ENCODE measurements at regions not wholly inside any gene's neighbourhood (a gene's known extent, or its start where the extent isn't known, plus 50 kb on each side); places are given as distances from the start of the nearest gene placed in this dataset.

- TF ChIP-seq, protein P1, sequence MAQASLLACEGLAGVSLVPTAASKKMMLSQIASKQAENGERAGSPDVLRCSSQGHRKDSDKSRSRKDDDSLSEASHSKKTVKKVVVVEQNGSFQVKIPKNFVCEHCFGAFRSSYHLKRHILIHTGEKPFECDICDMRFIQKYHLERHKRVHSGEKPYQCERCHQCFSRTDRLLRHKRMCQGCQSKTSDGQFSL (CRISPR knock-in tag; IDR thresholded peaks at IDR 0.05) = no peak
- TF ChIP-seq CC2D1A (CRISPR knock-in tag; IDR thresholded peaks at IDR 0.05) = no peak
- TF ChIP-seq XRCC5 (optimal IDR thresholded peaks at IDR 0.05; ENCODE audit: low read length) = no peak
- TF ChIP-seq ZNF232 (CRISPR knock-in tag; IDR thresholded peaks at IDR 0.05; ENCODE audit: borderline replicate concordance) = no peak
- TF ChIP-seq, protein P2, sequence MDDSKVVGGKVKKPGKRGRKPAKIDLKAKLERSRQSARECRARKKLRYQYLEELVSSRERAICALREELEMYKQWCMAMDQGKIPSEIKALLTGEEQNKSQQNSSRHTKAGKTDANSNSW (CRISPR knock-in tag; IDR thresholded peaks at IDR 0.05; ENCODE audit: borderline replicate concordance) = no peak
- TF ChIP-seq, protein P3, sequence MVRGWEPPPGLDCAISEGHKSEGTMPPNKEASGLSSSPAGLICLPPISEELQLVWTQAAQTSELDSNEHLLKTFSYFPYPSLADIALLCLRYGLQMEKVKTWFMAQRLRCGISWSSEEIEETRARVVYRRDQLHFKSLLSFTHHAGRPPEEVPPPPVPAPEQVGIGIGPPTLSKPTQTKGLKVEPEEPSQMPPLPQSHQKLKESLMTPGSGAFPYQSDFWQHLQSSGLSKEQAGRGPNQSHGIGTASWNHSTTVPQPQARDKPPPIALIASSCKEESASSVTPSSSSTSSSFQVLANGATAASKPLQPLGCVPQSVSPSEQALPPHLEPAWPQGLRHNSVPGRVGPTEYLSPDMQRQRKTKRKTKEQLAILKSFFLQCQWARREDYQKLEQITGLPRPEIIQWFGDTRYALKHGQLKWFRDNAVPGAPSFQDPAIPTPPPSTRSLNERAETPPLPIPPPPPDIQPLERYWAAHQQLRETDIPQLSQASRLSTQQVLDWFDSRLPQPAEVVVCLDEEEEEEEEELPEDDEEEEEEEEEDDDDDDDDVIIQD (CRISPR knock-in tag; IDR thresholded peaks at IDR 0.05; ENCODE audit: low read depth) = no peak
- TF ChIP-seq, protein P4, sequence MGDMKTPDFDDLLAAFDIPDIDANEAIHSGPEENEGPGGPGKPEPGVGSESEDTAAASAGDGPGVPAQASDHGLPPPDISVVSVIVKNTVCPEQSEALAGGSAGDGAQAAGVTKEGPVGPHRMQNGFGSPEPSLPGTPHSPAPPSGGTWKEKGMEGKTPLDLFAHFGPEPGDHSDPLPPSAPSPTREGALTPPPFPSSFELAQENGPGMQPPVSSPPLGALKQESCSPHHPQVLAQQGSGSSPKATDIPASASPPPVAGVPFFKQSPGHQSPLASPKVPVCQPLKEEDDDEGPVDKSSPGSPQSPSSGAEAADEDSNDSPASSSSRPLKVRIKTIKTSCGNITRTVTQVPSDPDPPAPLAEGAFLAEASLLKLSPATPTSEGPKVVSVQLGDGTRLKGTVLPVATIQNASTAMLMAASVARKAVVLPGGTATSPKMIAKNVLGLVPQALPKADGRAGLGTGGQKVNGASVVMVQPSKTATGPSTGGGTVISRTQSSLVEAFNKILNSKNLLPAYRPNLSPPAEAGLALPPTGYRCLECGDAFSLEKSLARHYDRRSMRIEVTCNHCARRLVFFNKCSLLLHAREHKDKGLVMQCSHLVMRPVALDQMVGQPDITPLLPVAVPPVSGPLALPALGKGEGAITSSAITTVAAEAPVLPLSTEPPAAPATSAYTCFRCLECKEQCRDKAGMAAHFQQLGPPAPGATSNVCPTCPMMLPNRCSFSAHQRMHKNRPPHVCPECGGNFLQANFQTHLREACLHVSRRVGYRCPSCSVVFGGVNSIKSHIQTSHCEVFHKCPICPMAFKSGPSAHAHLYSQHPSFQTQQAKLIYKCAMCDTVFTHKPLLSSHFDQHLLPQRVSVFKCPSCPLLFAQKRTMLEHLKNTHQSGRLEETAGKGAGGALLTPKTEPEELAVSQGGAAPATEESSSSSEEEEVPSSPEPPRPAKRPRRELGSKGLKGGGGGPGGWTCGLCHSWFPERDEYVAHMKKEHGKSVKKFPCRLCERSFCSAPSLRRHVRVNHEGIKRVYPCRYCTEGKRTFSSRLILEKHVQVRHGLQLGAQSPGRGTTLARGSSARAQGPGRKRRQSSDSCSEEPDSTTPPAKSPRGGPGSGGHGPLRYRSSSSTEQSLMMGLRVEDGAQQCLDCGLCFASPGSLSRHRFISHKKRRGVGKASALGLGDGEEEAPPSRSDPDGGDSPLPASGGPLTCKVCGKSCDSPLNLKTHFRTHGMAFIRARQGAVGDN (CRISPR knock-in tag; IDR thresholded peaks at IDR 0.05) = no peak
- TF ChIP-seq DNMT3B (CRISPR knock-in tag; conservative IDR thresholded peaks at IDR 0.05) = no peak
Observed at GRCh38 chr13:72368031-72368430, 359.4 kb downstream of the MZT1 start (continued).
